Naive thymus-derived CD4-positive, alpha-beta T cell (primary cell): ENCODE measurements at regions not wholly inside any gene's neighbourhood (a gene's known extent, or its start where the extent isn't known, plus 50 kb on each side); places are given as distances from the start of the nearest gene placed in this dataset.
"Not testable (repeated sequence)": the region's sequence is repeated elsewhere in the genome, so short reads cannot be mapped to it uniquely, and the experiment has no call there.

Experiments
- ATAC-seq: fragments of 150-1000 bp; cut with Tn5 transposase; 2 replicates; pipeline ENCODE4 v1.10.0; 2021; ENCODE audit warnings: mild to moderate bottlenecking, moderate library complexity
- CTCF ChIA-PET: fragments of 350-600 bp; sonication (Branson Sonifier 250); formaldehyde crosslinking; loops from one replicate; lab custom pipeline; 2021; ENCODE audit warnings: antibody characterized with exemption; lab: Charles Lee
- POLR2A ChIA-PET: fragments of 350-600 bp; sonication (Branson Sonifier 250); formaldehyde crosslinking; loops from one replicate; lab custom pipeline; 2021; ENCODE audit warnings: antibody characterized with exemption, inconsistent platforms; lab: Charles Lee
- DNase-seq, 9 donors: peaks; one replicate each; pipeline versions ENCODE4 v3.0.0 to v3.0.0-alpha.2; 2020 to 2022; ENCODE audit warnings: mixed read lengths in 1 of 9
- H3K27ac ChIP-seq: one replicate; pipeline ENCODE4 v1.7.0; 2013; ENCODE audit warnings: mild to moderate bottlenecking, low read depth, low read length, moderate library complexity
- H3K27me3 ChIP-seq, 2 donors: one replicate each; pipeline ENCODE4 v1.7.0; 2013; ENCODE audit warnings: low read length in 2 of 2, mild to moderate bottlenecking in 2 of 2, moderate library complexity in 2 of 2; ENCODE audit not compliant: control insufficient read depth in 2 of 2, insufficient read depth in 2 of 2
- H3K36me3 ChIP-seq, 3 experiments: 1 replicate in 2 of 3; 2 replicates in 1 of 3; pipeline ENCODE4 v1.7.0; 2013; ENCODE audit warnings: low read length in 3 of 3, mild to moderate bottlenecking in 3 of 3, moderate library complexity in 1 of 3; ENCODE audit not compliant: insufficient read depth in 3 of 3, control insufficient read depth in 2 of 3
- H3K4me1 ChIP-seq, 2 donors: one replicate each; pipeline ENCODE4 v1.7.0; 2013; ENCODE audit warnings: low read length in 2 of 2, mild to moderate bottlenecking in 2 of 2, moderate library complexity in 1 of 2; ENCODE audit not compliant: control insufficient read depth in 2 of 2, insufficient read depth in 2 of 2
- H3K4me3 ChIP-seq: 2 replicates; pipeline ENCODE4 v1.7.0; 2013; ENCODE audit warnings: mild to moderate bottlenecking, low read length
- H3K9me3 ChIP-seq, 3 experiments: 1 replicate in 2 of 3; 2 replicates in 1 of 3; pipeline ENCODE4 v1.7.0; 2013; ENCODE audit warnings: low read length in 3 of 3; ENCODE audit not compliant: control insufficient read depth in 2 of 3
- H3K27ac Mint-ChIP-seq, 9 donors: one replicate each; pipeline ENCODE4 v1.8.0; 2020 to 2022; ENCODE audit warnings: mixed read lengths in 9 of 9, mild to moderate bottlenecking in 8 of 9, moderate library complexity in 5 of 9, inconsistent platforms in 2 of 9
- H3K27me3 Mint-ChIP-seq, 5 donors: one replicate each; pipeline ENCODE4 v1.8.0; 2021 to 2022; ENCODE audit warnings: mixed read lengths in 5 of 5, mild to moderate bottlenecking in 1 of 5
- H3K36me3 Mint-ChIP-seq, 5 donors: one replicate each; pipeline ENCODE4 v1.8.0; 2020 to 2022; ENCODE audit warnings: mixed read lengths in 5 of 5, mild to moderate bottlenecking in 3 of 5, inconsistent platforms in 1 of 5
- H3K4me1 Mint-ChIP-seq, 7 donors: one replicate each; pipeline ENCODE4 v1.8.0; 2020 to 2022; ENCODE audit warnings: mixed read lengths in 7 of 7, mild to moderate bottlenecking in 3 of 7, inconsistent platforms in 1 of 7
- H3K4me3 Mint-ChIP-seq, 10 donors: one replicate each; pipeline ENCODE4 v1.8.0; 2020 to 2022; ENCODE audit warnings: mild to moderate bottlenecking in 10 of 10, mixed read lengths in 10 of 10, moderate library complexity in 6 of 10, inconsistent platforms in 2 of 10
- H3K9me3 Mint-ChIP-seq, 11 donors: one replicate each; pipeline ENCODE4 v1.8.0; 2020 to 2022; ENCODE audit warnings: mixed read lengths in 11 of 11, mild to moderate bottlenecking in 4 of 11, inconsistent platforms in 1 of 11, moderate library complexity in 1 of 11
- intact Hi-C, 2 donors: fragments of 100-400 bp; cut with micrococcal nuclease; formaldehyde crosslinking; loops; one replicate each; pipeline ENCODE4 v1.15.1; 2023

GRCh38 chr12:19916196-19916753 is 452.1 kb upstream of the PDE3A start:
- ATAC-seq (no peak), DNase-seq (no peak)
- H3K4me1 ChIP-seq = no peaks in the 10 kb centered on the region
- H3K27ac ChIP-seq = no peak overlapping the region
- CTCF ChIA-PET = no interaction called here
- H3K4me3 Mint-ChIP-seq = no peak overlapping the region
- intact Hi-C loops = no loop called here
- H3K36me3 Mint-ChIP-seq = no peaks in the 10 kb centered on the region
- H3K9me3 Mint-ChIP-seq = peaks cover 0 to 10% (median 0%) of the 10 kb centered on the region in 11 donors
- no peak overlapping the region for H3K27ac Mint-ChIP-seq
- H3K9me3 ChIP-seq = no peaks in the 10 kb centered on the region
- H3K27me3 ChIP-seq = peaks cover 0 to 3% of the 10 kb centered on the region in 2 donors
- POLR2A ChIA-PET = no interaction called here
- H3K4me3 ChIP-seq = no peak overlapping the region
- no peaks in the 10 kb centered on the region for H3K36me3 ChIP-seq
- peaks cover 0 to 5% (median 0%) of the 10 kb centered on the region in 5 donors for H3K27me3 Mint-ChIP-seq
- H3K4me1 Mint-ChIP-seq = no peaks in the 10 kb centered on the region

- Mint-ChIP-seq H3K4me1 (no peaks in the 10 kb centered on the region), H3K36me3 (no peaks in the 10 kb centered on the region), H3K27me3 (peaks cover 0 to 5% (median 0%) of the 10 kb centered on the region in 5 donors), H3K27ac (no peak overlapping the region), H3K4me3 (no peak overlapping the region), H3K9me3 (peaks cover 0 to 13% (median 2%) of the 10 kb centered on the region in 11 donors)
- H3K9me3 ChIP-seq = no peaks in the 10 kb centered on the region
- H3K36me3 ChIP-seq = no peaks in the 10 kb centered on the region
- no peak for DNase-seq
- H3K27me3 ChIP-seq = peaks cover 0 to 3% of the 10 kb centered on the region in 2 donors
- ChIA-PET CTCF (no interaction called here), POLR2A (no interaction called here)
- intact Hi-C loops = no loop called here
- no peak overlapping the region for H3K4me3 ChIP-seq
- ATAC-seq = no peak
- H3K4me1 ChIP-seq = no peaks in the 10 kb centered on the region
- no peak overlapping the region for H3K27ac ChIP-seq
These were observed 451.4 kb upstream of the PDE3A start for GRCh38 chr12:19916974-19917373.

GRCh38 chr12:19921716-19922115 is 446.6 kb upstream of the PDE3A start:
- not testable (repeated sequence) for DNase-seq, H3K36me3 Mint-ChIP-seq

GRCh38 chr12:19922717-19923116 is 445.6 kb upstream of the PDE3A start:
- no peak for ATAC-seq
- no peak overlapping the region for H3K27ac ChIP-seq
- POLR2A ChIA-PET = no interaction called here
- H3K4me1 ChIP-seq = no peaks in the 10 kb centered on the region
- peaks cover 0 to 20% (median 0%) of the 10 kb centered on the region in 11 donors for H3K9me3 Mint-ChIP-seq
- CTCF ChIA-PET = no interaction called here
- intact Hi-C loops = no loop called here
- H3K4me1 Mint-ChIP-seq = no peaks in the 10 kb centered on the region
- no peak for DNase-seq
- no peaks in the 10 kb centered on the region for H3K27me3 Mint-ChIP-seq
- no peaks in the 10 kb centered on the region for H3K27me3 ChIP-seq
- no peak overlapping the region for H3K27ac Mint-ChIP-seq
- no peaks in the 10 kb centered on the region for H3K9me3 ChIP-seq
- H3K4me3 Mint-ChIP-seq = no peak overlapping the region
- no peaks in the 10 kb centered on the region for H3K36me3 ChIP-seq
- no peak overlapping the region for H3K4me3 ChIP-seq
- no peaks in the 10 kb centered on the region for H3K36me3 Mint-ChIP-seq

More at GRCh38 chr12:19921716-19922115, 446.6 kb upstream of the PDE3A start:
- H3K27ac Mint-ChIP-seq, H3K4me1 ChIP-seq, H3K4me1 Mint-ChIP-seq, H3K27ac ChIP-seq, H3K4me3 ChIP-seq, H3K27me3 ChIP-seq, H3K27me3 Mint-ChIP-seq, POLR2A ChIA-PET, H3K9me3 ChIP-seq, intact Hi-C loops, H3K4me3 Mint-ChIP-seq, H3K36me3 ChIP-seq, CTCF ChIA-PET: not testable (repeated sequence)
- H3K9me3 Mint-ChIP-seq = peaks cover 0 to 14% (median 0%) of the 10 kb centered on the region in 11 donors
- peak; percentile 14 for ATAC-seq

DNA sequence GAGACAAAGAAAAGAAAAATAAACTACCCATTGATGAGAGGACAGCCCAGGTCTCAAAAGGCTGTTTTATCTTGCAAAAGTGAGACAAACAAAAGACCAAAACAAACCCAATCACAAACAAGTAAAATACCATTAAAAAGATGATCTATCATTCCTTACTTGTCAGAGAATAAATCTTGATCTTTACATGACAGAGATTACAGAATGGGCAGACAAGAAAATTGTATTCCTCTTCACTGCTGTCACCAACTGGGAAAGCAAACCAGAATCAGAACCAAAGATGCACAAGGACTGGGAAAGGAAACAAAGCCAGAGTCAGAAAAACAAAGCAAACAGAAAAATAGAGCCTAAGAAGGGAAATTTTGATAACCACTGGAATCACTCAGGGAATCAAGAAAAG is 444.0 kb upstream of the PDE3A start:
- H3K9me3 ChIP-seq = no peaks in the 10 kb centered on the region
- H3K27ac Mint-ChIP-seq = no peak overlapping the region
- no peaks in the 10 kb centered on the region for H3K4me1 ChIP-seq
- no peaks in the 10 kb centered on the region for H3K36me3 ChIP-seq
- ATAC-seq = no peak
- intact Hi-C loops = no loop called here
- no peaks in the 10 kb centered on the region for H3K4me1 Mint-ChIP-seq
- H3K27ac ChIP-seq = no peak overlapping the region
- POLR2A ChIA-PET = no interaction called here
- H3K27me3 ChIP-seq = no peaks in the 10 kb centered on the region
- no peak for DNase-seq
- no peaks in the 10 kb centered on the region for H3K27me3 Mint-ChIP-seq
- H3K36me3 Mint-ChIP-seq = no peaks in the 10 kb centered on the region
- CTCF ChIA-PET = no interaction called here
- peaks cover 0 to 27% (median 0%) of the 10 kb centered on the region in 11 donors for H3K9me3 Mint-ChIP-seq
- no peak overlapping the region for H3K4me3 ChIP-seq
- no peak overlapping the region for H3K4me3 Mint-ChIP-seq

DNA sequence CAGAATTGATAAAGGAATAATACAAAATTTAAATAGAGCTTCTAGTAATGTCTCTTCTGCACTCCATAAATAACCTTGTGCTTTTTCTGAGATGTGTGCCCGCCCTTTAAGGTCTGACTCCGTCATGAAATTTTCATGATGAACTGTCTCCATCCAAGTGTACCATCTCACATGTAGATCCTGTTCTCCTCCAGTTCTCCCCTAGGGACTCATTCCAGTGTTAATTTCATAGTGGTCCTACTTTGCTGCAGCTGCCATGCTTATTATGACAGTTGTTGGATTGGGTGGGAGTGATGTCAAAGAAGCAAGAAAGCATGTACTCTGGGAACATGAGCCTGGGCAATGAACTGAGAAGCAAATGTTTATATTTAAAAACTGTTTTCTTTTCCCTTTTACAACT is 442.5 kb upstream of the PDE3A start:
- Histone ChIP-seq H3K9me3 (no peaks in the 10 kb centered on the region), H3K36me3 (no peaks in the 10 kb centered on the region), H3K4me1 (no peaks in the 10 kb centered on the region), H3K27me3 (no peaks in the 10 kb centered on the region), H3K27ac (no peak overlapping the region), H3K4me3 (no peak overlapping the region)
- DNase-seq = no peak
- Mint-ChIP-seq H3K36me3 (no peaks in the 10 kb centered on the region), H3K27ac (no peak overlapping the region), H3K4me3 (no peak overlapping the region), H3K27me3 (peaks cover 0 to 2% (median 0%) of the 10 kb centered on the region in 5 donors), H3K4me1 (no peaks in the 10 kb centered on the region), H3K9me3 (peaks cover 0 to 19% (median 0%) of the 10 kb centered on the region in 11 donors)
- CTCF ChIA-PET = no interaction called here
- intact Hi-C loops = no loop called here
- POLR2A ChIA-PET = no interaction called here
- no peak for ATAC-seq

- intact Hi-C loops = no loop called here
- no peak overlapping the region for H3K27ac ChIP-seq
- H3K27me3 ChIP-seq = no peaks in the 10 kb centered on the region
- peaks cover 0 to 4% (median 0%) of the 10 kb centered on the region in 5 donors for H3K27me3 Mint-ChIP-seq
- no peak overlapping the region for H3K4me3 Mint-ChIP-seq
- H3K4me3 ChIP-seq = no peak overlapping the region
- CTCF ChIA-PET = no interaction called here
- no peaks in the 10 kb centered on the region for H3K4me1 ChIP-seq
- no peaks in the 10 kb centered on the region for H3K4me1 Mint-ChIP-seq
- no peaks in the 10 kb centered on the region for H3K9me3 ChIP-seq
- no peak for ATAC-seq
- no peak for DNase-seq
- H3K36me3 Mint-ChIP-seq = no peaks in the 10 kb centered on the region
- H3K9me3 Mint-ChIP-seq = peaks cover 0 to 19% (median 0%) of the 10 kb centered on the region in 11 donors
- no peaks in the 10 kb centered on the region for H3K36me3 ChIP-seq
- POLR2A ChIA-PET = no interaction called here
- H3K27ac Mint-ChIP-seq = no peak overlapping the region
These were observed 442.1 kb upstream of the PDE3A start for GRCh38 chr12:19926266-19926665.
